ENCODE measurements at regions not wholly inside any gene's neighbourhood (a gene's known extent, or its start where the extent isn't known, plus 50 kb on each side); places are given as distances from the start of the nearest gene placed in this dataset.

DNA sequence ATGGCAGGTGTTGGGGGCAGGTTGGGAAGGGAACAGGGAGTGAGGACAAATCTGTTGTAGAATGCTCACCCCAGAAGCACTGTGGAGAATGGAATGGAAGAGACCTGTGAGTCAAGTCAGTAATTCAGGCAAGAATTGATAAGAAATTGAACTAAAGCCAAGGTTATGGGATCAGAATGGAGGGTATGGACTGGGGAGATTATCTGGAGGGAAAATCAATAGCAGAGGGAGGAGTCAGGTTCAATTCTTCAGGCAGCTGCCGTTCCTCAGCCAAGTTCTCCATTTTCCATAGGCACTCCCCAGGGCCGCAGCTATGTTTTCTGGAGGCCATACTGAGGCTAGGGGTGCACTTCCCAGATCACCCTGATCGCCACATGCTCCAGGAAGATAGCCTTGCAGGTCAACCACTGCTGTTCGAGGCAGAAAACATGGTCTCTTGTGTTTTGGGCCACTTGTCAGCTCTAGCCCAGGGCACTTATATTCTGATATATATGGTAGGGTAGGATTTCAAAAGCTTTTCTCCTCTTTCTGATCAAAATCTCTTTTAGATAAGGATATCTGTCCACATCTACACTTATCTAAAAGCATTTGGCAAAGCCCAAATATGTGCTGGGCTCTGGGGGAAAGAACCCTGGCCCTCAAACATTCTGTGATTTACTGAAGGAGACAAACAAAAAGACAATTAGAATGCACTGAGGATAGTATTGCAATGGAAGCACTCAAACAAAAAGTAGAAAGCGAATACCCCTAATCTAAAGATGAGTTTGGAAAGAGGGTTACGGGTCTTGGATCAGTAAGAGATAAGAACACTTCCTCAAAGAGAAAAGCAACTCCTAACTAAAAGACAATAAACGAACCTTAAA lies 92.3 kb downstream of the TMEM212 start:
- H3K9me3 Mint-ChIP-seq (ENCODE audit: unreplicated experiment): no peaks in the 10 kb centered on the region
- no peaks in the 10 kb centered on the region for H3K27me3 Mint-ChIP-seq (ENCODE audit: unreplicated experiment)
- no peak for DNase-seq (ENCODE audit: low spot score)
- H3K4me1 Mint-ChIP-seq (ENCODE audit: unreplicated experiment): peaks cover 8% of the 10 kb centered on the region
- TF ChIP-seq, protein P1, sequence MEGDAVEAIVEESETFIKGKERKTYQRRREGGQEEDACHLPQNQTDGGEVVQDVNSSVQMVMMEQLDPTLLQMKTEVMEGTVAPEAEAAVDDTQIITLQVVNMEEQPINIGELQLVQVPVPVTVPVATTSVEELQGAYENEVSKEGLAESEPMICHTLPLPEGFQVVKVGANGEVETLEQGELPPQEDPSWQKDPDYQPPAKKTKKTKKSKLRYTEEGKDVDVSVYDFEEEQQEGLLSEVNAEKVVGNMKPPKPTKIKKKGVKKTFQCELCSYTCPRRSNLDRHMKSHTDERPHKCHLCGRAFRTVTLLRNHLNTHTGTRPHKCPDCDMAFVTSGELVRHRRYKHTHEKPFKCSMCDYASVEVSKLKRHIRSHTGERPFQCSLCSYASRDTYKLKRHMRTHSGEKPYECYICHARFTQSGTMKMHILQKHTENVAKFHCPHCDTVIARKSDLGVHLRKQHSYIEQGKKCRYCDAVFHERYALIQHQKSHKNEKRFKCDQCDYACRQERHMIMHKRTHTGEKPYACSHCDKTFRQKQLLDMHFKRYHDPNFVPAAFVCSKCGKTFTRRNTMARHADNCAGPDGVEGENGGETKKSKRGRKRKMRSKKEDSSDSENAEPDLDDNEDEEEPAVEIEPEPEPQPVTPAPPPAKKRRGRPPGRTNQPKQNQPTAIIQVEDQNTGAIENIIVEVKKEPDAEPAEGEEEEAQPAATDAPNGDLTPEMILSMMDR (IDR thresholded peaks at IDR 0.05; ENCODE audit: unreplicated experiment): no peak
- no peak overlapping the region for H3K4me3 Mint-ChIP-seq (ENCODE audit: unreplicated experiment)
- no peaks in the 10 kb centered on the region for H3K36me3 Mint-ChIP-seq (ENCODE audit: low read depth, unreplicated experiment)
- H3K27ac Mint-ChIP-seq (ENCODE audit: unreplicated experiment): no peak overlapping the region

DNA sequence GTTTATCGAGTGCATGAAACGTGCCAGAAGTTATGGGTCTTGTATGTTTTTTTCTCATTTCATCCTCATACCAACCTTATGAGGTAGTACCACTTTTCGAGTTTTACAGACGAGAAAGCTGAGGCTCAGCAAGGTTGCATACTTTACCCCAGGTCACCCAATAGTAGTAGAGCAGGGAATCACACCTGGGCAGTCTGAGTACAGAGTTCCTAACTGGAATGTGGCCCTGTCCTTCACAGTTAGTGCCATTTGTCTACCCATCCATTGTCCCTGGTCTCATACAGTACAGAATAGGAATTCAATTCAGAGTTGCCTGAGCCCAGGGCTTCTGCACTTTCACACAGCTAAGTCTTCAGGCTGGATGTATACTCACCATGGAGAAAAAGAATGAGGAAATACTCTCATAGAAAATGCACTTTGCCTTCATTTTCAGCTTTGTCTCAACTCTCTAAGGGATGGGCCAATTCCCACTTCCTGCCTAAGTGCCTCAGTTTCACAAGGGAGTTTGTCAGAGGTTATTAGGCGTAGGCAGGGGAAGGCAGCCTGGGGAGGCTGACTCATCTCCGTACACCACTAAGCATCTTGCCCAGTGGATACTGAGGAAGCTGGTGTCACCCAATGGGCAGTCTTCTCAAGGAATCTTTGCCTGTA lies 93.2 kb downstream of the TMEM212 start:
- Mint-ChIP-seq H3K27ac (ENCODE audit: unreplicated experiment) (no peak overlapping the region), H3K36me3 (ENCODE audit: low read depth, unreplicated experiment) (no peaks in the 10 kb centered on the region)

DNA sequence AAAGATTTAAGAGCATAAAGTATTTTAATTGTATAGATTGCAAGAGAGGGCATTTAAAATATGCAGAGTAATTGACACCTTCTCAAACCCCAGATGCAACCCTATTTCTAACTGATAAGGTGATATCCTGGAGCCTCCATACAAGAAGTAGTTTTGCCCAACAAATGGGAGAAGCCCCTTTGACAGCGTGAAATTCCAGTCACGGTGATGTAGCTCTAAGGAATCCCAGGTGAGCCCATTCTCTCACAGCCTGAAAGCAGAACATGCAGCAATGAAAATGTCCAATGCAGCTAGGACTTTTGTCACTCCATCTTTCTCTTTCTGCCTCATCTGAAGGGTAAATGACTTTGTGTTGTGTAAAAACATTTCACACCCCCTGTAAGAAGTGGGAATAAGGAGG lies 96.4 kb downstream of the TMEM212 start:
- Mint-ChIP-seq H3K9me3 (ENCODE audit: unreplicated experiment) (no peaks in the 10 kb centered on the region), H3K4me3 (ENCODE audit: unreplicated experiment) (no peak overlapping the region), H3K27me3 (ENCODE audit: unreplicated experiment) (no peaks in the 10 kb centered on the region), H3K4me1 (ENCODE audit: unreplicated experiment) (peaks cover 15% of the 10 kb centered on the region), H3K36me3 (ENCODE audit: low read depth, unreplicated experiment) (no peaks in the 10 kb centered on the region), H3K27ac (ENCODE audit: unreplicated experiment) (no peak overlapping the region)
- no peak for DNase-seq (ENCODE audit: low spot score)
- TF ChIP-seq, protein P1 (IDR thresholded peaks at IDR 0.05; ENCODE audit: unreplicated experiment): no peak

More for the DNA sequence above, 93.2 kb downstream of the TMEM212 start:
- TF ChIP-seq, protein P1 (IDR thresholded peaks at IDR 0.05; ENCODE audit: unreplicated experiment): no peak
- no peak overlapping the region for H3K4me3 Mint-ChIP-seq (ENCODE audit: unreplicated experiment)
- H3K9me3 Mint-ChIP-seq (ENCODE audit: unreplicated experiment): no peaks in the 10 kb centered on the region
- no peak for DNase-seq (ENCODE audit: low spot score)
- H3K27me3 Mint-ChIP-seq (ENCODE audit: unreplicated experiment): no peaks in the 10 kb centered on the region
- H3K4me1 Mint-ChIP-seq (ENCODE audit: unreplicated experiment): peaks cover 8% of the 10 kb centered on the region

DNA sequence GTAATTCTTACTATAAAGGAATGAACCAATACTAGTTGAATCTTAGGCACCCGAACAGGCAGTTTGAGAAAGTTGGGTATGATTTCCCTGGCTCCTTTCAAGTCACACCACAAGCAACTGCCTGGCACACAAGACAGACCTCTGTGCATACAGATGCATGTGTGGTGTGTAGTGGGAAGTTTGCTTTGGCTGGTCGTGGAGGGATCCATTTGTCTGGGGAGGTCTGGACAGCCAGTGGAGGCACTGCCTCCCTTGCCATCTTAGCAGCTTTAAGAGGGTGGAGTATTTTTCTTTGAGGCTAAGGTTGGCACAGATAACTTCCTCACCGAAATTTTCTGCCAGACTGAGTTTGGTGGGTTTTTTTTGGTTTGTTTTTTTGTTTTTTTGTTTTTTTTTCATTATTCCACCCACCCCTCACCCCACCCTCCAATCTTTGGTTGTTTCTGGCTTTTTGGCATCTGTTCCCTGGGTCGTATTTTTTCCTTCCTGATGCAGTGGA lies 97.1 kb downstream of the TMEM212 start:
- H3K27ac Mint-ChIP-seq (ENCODE audit: unreplicated experiment): no peak overlapping the region
- H3K9me3 Mint-ChIP-seq (ENCODE audit: unreplicated experiment): no peaks in the 10 kb centered on the region
- H3K36me3 Mint-ChIP-seq (ENCODE audit: low read depth, unreplicated experiment): no peaks in the 10 kb centered on the region
- H3K4me1 Mint-ChIP-seq (ENCODE audit: unreplicated experiment): peaks cover 19% of the 10 kb centered on the region
- TF ChIP-seq, protein P1 (IDR thresholded peaks at IDR 0.05; ENCODE audit: unreplicated experiment): no peak
- H3K4me3 Mint-ChIP-seq (ENCODE audit: unreplicated experiment): no peak overlapping the region
- DNase-seq (ENCODE audit: low spot score): no peak
- H3K27me3 Mint-ChIP-seq (ENCODE audit: unreplicated experiment): no peaks in the 10 kb centered on the region

Data from endothelial cell (in vitro differentiated cells).